SK-N-DZ (cell line): ENCODE measurements at regions not wholly inside any gene's neighbourhood (a gene's known extent, or its start where the extent isn't known, plus 50 kb on each side); places are given as distances from the start of the nearest gene placed in this dataset.
"Not testable (repeated sequence)": the region's sequence is repeated elsewhere in the genome, so short reads cannot be mapped to it uniquely, and the experiment has no call there.

Experiments
- DNase-seq: peaks from one replicate; pipeline ENCODE4 v3.0.0-alpha.2; 2015; ENCODE audit warnings: low spot score

DNA sequence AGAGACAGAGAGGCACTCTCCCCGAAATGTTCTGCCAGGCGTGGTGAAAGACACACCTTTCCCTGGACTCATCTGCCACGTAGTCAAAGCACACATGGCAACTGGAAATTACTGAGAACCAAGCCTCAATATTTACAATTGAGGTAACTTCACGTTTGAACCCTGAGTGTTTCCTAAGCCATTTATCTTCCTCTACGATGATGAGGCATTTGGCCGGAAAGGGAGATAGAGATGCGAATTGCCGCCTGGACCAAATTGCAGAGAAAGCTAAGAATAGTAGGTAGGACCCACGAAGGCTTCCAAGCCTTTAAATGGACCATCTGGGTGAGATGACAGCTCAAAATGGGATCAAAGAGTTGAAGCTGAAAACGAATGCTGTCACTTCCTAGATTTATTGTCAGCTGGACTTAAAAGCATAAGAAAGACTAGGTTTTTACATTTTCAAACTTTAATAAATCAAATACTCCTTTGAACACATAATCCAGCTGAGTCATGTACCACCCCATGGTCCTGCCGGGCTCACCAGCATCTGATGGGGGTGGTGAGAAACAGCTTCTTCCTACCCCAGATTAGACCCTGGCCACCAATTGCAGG, 135.6 kb upstream of the LYZL2 start:
- no peak for DNase-seq

DNA sequence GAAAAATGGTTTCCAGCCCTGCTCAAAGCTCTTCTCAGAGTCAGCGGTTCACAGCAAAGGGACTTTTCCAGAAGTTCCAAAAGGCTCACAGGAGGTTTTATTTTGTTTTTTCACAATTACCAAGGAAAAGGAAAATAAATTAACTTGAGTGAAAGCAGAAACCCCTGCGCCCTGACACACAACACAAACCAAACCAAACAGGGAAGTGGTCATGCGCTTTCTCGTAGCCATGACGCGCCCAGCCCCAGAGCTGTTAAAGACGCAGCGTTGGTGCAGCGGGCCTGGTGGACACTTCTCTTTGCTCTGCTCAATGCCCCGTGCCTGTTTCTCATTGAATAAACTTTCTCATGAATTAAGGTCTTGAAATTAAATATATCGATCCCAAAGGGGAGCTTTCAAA, 134.4 kb upstream of the LYZL2 start:
- DNase-seq: no peak

DNA sequence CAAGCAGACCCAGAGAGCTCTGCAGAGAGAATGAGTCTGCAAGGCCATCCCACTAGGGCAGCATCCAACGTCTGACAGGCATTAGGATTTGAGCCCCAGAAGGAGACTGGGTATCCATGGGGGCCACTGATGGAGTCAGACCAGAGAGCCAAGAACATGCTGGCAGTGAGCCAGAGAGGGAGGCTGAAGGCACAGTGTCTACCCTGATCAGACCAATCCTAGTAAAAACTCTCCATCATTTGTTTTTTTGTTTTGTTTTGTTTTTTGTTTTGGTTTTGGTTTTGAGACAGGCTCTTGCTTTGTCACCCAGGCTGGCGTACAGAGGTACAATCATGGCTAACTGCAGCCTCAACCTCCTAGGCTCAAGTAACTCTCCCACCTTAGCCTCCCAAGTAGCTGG, 133.1 kb upstream of the LYZL2 start:
- no peak for DNase-seq

DNA sequence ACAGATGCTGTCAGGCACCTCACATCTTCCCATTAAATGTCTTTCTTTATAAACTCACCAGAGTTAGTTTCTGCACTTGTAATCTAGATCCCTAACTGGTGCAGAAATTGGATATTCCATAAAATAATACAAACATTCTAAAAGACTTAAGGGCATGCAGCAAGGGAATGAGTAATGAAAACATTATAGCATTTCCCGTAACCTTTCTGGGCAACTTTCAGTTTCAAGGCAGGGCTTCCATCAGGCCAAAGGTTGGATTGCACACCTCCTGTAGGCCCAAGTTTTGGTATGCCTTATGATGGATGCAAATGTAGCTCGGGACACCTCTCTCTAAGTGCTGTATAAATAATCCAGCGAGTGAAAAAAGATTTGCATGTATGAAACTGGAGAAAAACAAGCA, 129.9 kb upstream of the LYZL2 start:
- DNase-seq: no peak

DNA sequence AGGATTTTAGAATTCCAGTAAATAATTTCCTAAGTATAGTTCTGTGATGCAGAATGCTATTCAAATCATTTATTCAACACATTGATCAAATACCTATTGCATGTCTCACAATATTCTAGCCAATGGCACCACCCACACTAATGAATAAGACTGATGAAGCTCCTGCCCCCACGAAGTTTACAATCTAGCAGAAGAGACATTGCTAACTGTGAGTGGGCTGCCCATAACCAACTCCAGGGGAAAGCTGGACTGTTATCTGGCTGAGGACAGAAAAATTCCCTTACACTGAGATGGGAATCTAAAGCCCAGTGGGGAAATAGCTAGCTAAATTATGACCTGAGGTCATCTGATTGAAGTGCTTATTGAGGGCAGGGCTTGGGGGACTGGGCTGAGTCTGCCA, 128.8 kb upstream of the LYZL2 start:
- DNase-seq: no peak

DNA sequence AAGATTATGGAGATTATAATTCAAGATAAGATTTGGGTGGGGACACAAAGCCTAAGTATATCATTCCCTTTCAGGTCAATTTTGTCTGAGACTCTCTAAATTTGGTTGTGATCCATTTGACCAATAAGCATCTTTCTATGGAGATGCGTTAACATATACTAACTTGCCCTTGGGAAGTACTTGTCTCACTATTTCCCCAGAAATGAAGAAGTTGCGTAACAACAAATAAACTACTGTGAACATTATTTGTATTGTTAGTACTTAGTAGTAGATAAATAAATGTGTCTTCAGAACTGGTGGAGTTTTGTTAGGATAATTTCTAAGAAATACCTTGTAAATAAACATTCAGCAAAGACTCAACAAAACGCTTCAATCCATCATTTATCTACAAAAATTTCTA, 127.3 kb upstream of the LYZL2 start:
- DNase-seq: no peak

DNA sequence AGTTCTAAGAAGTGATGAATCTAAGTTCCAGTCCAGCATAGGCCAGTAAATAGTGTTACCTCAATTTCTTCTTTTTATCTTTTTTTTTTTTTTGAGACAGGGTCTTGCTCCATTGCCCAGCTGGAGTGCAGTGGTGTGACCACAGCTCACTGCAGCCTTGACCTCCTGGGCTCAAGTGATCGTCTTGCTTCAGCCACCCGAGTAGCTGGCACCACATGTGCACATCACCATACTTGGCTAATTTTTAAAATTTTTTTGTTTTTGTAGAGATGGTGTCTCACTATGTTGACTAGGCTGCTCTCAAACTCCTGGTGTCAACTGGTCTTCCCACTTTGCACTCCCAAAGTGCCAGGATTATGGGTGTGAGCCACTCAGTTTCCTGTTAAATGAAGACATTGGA, 126.6 kb upstream of the LYZL2 start:
- no peak for DNase-seq

DNA sequence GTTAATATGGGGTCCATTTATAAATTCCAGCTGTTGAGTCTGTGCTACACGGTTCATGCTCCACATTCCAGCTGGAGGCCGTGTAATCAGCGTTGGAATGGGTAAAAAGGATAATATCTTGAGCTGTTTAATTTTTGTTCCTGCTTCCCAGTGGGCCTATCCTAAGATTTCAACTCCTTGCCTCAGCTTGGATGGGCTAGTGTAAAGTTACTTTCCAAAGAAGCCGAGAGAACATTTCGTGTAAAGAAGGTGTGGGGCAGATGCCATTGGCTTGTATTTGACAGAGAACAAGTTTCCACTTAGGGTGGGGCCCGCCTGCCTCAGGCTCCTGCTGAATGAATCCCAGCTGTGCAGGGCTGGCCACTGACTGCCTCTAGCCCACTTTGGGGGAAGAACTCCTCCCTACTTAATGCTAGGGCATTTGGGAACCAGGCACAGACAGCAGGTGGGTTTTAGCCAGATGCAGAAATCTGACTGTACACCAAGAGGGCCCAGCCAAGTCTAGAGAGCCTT, 125.9 kb upstream of the LYZL2 start:
- DNase-seq: no peak

DNA sequence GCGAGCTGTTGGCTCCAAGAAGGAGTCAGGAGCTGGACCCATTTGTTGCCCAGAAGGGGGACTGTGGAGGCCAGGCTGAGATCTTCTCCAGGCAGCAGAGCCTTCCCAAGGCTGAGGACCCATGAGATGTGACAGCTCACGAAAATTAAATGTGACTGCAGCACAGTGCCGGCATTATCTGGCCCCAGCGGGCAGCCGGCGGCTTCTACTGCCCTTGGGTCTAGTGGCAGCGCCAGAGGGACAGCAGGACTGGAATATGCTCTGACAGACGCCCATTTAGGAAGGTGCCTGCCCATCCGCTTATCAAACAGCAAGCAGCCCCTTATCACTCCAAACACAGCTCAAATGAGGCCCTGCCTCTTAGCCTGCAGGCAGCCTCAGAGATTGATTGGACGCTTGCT, 122.9 kb upstream of the LYZL2 start:
- DNase-seq: peak; percentile 46

DNA sequence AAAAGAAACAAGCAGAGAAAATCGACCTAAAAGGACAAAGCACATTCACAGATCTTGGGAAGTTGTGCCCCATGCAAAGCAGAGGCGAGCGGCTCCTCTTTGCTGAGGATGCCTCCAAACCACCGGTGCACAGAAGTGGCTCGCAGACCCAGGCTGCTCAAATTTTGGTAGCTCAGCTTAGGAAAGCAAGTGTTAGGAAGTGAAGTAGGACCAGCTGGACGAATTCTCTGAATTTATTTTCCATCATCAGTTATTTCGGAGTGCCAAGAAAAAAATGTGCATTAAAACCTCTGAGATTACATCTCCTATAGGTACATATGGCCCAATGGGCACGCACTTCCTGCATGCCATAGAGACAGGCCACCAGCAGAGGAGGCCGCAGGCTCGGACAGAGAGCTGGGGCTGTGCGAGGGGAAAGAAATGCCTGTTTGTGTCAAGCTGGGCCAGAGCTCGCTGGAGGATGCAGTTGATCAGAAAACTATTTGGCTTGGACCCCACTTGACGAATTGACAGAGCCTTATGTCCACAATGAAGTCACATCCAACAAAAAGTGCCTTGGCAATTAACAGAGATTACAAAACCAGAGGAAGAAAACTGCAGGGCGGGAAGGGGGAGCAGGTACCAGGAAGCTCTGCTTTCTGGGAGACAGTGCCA, 122.3 kb upstream of the LYZL2 start:
- DNase-seq: peak; percentile 52

DNA sequence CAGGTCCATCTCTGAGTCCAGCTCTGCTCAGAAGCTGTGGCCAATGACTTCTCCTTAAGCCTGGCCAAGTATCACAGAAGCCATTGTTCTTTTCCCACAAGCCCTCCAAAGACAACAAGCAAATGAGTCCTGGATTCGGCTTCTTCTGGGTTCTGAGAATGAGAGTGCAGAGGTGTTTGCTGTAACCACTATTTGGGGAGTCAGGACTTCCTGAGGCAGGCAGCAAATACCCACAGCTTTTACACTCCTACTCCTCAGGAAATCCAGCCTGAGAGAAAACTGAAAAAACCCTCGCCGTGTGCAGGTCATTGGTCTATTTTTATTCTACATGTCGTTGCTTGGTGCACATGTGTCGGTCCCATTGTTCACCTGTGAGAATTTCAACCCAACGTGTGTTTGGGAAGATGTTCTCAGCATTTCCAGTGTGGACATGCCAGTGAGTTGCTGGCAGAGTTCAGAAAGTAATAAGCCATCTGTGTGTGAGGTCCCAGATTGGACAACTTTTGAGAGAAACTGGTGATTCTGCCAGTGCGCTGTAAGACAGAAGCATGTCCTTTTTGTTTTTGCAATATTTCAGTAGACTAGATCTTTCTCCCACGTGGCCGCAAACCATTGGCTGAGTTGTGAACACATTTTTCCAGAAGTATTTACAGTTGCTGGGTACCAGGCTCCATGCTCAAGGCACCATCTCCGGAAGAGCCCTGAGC, 121.6 kb upstream of the LYZL2 start:
- no peak for DNase-seq

DNA sequence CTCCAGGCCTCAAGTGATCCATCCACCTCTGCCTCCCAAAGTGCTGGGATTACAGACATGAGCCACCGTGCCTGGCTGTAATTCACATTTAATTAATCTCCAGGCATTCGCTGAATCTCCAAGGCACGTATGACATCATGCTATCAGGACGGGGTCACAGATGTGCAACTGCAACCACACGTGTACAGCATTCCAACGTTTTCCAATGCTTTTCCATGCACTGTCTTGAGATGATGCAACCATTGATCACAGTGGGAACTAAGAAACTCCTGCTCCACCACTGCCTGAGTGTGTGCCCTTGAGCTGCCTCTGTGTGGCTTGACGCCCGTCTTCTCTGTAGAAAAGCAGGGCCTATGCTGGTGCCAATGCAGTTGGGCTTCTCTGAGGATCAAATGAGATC, 119.8 kb upstream of the LYZL2 start:
- no peak for DNase-seq

DNA sequence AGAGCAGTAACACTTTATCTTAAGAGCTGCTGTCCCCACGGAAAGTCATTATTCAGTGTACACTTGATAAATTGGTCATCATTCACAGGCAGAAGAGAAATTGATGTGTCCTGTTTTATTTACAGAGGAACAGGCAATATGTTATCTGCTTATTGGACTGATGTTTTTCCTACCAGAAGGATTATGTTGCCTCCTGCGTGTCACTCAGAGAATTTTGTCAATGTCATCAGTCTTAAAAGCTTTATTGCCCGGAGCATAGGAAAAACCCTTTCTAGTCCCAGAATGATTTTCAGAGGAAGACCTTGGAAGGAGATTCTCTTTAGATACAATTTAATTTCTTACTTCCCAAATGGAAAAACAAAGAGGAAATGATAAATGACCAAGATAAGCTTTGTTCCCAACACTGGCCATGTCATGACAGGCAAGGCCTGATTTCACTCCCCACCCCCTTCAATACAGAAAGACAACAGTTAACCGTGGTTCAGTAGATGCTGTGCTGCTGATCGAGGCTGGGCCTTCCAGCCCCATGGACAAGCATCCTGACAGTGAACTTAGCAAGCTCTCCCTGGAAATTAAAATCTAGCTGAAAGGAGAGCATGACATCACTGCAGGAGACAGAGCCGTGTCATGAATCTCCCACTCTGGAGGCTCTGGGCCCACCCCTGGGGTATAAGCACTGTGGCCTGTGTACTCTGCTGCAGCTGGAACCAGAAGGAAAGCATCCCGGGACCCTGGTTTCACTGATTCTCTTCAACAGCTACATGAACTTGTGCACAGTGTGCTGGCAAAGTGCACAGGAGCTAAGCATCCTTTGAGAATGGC, 118.8 kb upstream of the LYZL2 start:
- peak; percentile 14 for DNase-seq

DNA sequence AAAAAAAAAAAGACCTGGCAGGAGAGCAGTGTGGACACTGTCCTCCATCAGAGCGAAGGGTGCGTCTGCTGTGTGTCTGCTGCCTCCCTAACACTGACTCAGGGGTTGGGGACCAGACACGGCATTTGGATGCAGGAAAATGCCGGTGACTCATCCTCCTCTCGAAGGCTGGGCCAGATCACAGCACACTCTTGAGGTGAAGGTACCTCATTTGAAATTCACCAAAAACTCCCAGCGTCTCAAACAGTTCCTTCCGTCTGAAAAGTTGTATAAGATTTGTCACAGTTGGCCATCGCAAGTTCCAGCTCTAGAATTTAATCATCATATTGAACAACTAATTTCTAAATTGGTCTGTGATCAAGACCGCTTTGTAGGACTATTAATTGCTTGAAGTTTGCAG, 118.1 kb upstream of the LYZL2 start:
- DNase-seq: no peak

DNA sequence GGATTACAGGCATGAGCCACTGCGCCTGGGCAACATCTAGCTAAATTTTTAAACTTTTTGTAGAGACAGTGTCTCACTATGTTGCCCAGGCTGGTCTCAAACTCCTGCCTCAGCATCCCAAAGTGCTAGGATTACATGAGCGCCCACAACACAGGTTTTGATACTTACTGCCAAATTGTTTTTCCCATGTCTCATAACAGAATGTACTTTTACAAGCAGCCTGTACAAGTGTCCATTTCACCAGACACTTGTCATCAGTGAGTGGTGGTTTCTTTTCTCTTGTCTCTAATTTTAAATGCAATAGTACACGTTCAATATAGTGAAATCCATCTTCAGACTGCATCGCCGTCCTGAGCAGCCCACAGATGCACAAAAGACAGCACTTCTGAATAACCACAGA, 116.4 kb upstream of the LYZL2 start:
- DNase-seq: no peak

DNA sequence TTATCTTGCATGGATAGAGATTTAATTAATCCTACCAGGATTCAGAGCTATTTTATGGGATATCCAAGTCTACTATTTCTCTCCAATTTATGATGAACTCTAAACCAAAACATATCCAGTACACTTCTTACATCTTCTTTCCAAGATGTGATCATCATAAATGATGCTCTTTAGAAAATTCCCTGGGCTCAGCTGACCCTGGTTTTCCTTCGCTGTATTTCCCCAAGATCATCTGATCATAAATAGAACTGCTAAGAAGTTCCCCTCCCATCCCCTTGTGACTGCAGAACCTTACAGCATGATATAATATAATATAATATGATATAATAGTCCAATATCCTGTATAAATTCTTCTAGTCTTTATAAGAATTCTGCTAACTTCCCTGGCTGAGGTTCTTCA, 114.6 kb upstream of the LYZL2 start:
- no peak for DNase-seq

DNA sequence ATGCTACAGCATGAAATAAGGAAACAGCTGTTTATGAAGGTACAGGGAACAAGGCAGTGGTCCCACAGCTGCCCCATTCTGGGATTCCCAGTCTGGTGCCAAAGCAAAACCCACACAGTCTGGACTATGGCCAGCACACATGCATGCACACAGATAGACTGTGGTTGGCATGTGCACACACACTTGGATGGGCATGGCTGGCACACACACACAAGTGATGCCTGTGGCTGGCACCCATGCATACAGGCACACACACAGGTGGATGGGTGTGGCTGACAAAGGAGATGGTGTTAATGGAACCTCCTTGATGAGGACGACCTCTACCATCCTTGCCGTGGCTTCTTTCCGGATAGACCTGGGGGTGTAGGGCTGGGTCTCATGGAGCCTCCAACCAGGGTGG, 114.0 kb upstream of the LYZL2 start:
- DNase-seq: no peak

DNA sequence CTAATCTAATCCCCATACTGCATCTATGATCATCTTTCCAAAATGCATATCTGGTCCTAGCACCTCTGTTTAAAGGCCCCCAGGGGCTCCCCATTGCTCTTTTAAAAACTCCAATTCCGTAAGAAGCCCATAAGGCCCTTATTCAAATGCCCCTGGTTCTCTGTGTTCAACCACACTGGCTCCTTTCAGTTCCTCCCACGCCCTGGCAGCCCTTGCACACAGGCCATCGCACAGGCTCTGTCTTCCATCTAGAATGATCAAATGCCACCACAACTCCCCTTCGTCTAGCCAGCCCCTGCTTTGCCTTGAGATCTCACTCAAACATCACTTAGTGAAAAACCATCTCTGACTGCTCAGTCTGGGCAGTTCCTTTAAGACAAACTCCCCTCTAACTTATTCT, 112.9 kb upstream of the LYZL2 start:
- DNase-seq: no peak

DNA sequence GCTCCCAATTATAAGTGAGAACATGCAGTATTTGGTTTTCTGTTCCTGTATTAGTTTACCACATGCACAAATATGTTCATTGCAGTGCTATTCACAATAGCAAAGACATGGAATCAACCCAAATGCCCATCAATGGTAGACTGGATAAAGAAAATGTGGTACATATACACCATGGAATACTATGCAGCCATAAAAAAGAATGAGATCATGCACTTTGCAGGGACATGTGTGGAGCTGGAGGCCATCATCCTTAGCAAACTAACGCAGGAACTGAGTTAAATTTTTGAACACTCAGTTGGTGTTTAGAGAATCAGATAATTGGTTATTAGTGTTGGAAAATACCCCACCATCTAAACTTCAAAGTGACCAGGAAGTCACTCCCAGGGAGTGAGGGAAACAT, 111.2 kb upstream of the LYZL2 start:
- not testable (repeated sequence) for DNase-seq

DNA sequence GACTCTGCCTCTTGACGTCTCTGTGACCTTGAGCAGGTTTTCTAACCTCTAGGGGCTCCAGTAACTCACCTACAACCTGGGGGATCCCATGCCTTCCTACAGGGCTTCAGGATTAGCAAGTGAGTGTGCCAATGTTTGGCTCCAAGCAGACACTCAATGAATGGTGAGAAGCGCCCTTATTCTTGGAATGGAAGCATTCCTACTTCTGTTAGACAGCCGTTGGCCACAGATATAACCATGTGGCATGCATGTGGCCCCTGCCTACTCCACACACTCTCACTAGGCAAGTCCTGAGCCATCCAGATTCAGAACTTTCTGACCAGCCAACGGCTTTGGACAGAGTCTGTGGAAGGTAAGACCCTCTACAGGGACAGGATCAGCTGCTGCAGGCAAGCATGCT, 108.9 kb upstream of the LYZL2 start:
- no peak for DNase-seq

DNA sequence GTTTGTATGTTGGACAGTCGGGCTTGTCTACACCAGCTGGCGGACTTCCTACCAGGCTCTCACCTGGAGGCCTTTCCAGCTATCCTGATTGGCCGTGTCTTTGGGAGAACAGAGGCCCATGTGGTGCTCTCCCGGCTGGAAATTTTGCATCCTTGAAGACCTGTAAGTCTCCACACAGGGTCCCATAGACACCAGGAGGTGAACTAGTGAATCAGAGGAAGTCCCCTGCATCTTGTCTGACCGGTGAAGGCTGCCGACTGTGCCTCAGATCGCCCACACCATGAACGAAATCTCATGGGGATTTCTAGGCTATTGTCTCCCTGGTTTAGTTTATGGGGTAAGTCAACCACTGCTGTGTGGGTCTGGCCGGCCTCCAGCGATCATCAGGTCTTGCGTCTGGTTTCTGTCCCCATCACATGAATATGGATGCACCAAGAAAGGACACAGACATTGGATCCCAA, 108.4 kb upstream of the LYZL2 start:
- DNase-seq: no peak

DNA sequence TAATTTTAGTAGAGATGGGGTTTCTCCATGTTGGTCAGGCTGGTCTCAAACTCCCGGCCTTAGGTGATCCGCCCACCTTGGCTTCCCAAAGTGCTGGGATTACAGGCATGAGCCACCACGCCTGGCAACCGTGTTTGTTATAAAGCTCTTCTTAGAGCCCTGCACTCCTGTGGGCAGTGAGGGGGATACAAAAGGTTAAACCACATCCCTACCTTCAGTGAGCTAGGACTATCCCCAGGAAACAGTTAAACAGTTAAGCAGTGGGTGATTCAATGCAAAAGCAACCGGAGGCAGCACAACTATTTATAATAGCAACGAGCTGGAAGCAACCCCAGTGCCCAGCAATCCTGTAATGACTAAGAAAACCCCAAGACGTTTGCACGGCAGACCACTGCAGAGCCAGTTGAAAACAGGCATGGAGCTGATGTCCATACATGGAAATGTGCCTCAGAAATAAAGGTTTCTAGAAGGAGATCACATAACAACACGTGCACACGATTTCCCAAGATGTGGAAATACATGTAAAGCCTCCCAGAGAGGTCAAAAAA, 107.2 kb upstream of the LYZL2 start:
- no peak for DNase-seq
